ENCODE measurements at regions not wholly inside any gene's neighbourhood (a gene's known extent, or its start where the extent isn't known, plus 50 kb on each side); places are given as distances from the start of the nearest gene placed in this dataset.

- H3K27ac Mint-ChIP-seq (ENCODE audit: low read depth, unreplicated experiment): no peak overlapping the region
- H3K4me3 Mint-ChIP-seq (ENCODE audit: unreplicated experiment): no peak overlapping the region
These were observed 392.9 kb upstream of the SALL1 start for GRCh38 chr16:51543971-51544370.

GRCh38 chr16:51542981-51543815, 392.1 kb upstream of the SALL1 start:
- no peaks in the 10 kb centered on the region for H3K36me3 Mint-ChIP-seq (ENCODE audit: insufficient read depth, unreplicated experiment)
- BruUV-seq (replicated peaks): no TSS peak
- POLR2A ChIA-PET: interaction anchor here (1.0 to 1.1 kb wide), 2 partner anchors 10 to 13 kb away, joined by 3 read pairs; no protein-coding TSS in a partner anchor
- CTCF ChIA-PET: interaction anchor here (0.5 to 0.6 kb wide), 2 partner anchors 168 to 388 kb away, joined by 3 to 4 read pairs; no protein-coding TSS in a partner anchor
- no peaks in the 10 kb centered on the region for H3K9me3 Mint-ChIP-seq (ENCODE audit: unreplicated experiment)
- TF ChIP-seq, protein P1, sequence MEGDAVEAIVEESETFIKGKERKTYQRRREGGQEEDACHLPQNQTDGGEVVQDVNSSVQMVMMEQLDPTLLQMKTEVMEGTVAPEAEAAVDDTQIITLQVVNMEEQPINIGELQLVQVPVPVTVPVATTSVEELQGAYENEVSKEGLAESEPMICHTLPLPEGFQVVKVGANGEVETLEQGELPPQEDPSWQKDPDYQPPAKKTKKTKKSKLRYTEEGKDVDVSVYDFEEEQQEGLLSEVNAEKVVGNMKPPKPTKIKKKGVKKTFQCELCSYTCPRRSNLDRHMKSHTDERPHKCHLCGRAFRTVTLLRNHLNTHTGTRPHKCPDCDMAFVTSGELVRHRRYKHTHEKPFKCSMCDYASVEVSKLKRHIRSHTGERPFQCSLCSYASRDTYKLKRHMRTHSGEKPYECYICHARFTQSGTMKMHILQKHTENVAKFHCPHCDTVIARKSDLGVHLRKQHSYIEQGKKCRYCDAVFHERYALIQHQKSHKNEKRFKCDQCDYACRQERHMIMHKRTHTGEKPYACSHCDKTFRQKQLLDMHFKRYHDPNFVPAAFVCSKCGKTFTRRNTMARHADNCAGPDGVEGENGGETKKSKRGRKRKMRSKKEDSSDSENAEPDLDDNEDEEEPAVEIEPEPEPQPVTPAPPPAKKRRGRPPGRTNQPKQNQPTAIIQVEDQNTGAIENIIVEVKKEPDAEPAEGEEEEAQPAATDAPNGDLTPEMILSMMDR (IDR thresholded peaks at IDR 0.05; ENCODE audit: unreplicated experiment): no peak
- no peak for DNase-seq (ENCODE audit: unreplicated experiment)
- H3K27ac Mint-ChIP-seq (ENCODE audit: low read depth, unreplicated experiment): no peak overlapping the region
- intact Hi-C loops (cut with micrococcal nuclease): no loop called here
- no peaks in the 10 kb centered on the region for H3K27me3 Mint-ChIP-seq (ENCODE audit: insufficient read depth, unreplicated experiment)
- H3K4me3 Mint-ChIP-seq (ENCODE audit: unreplicated experiment): no peak overlapping the region
- H3K4me1 Mint-ChIP-seq (ENCODE audit: insufficient read depth, unreplicated experiment): peaks cover 26% of the 10 kb centered on the region

More at GRCh38 chr16:51543971-51544370, 392.9 kb upstream of the SALL1 start:
- Mint-ChIP-seq H3K27me3 (ENCODE audit: insufficient read depth, unreplicated experiment) (no peaks in the 10 kb centered on the region), H3K36me3 (ENCODE audit: insufficient read depth, unreplicated experiment) (no peaks in the 10 kb centered on the region), H3K4me1 (ENCODE audit: insufficient read depth, unreplicated experiment) (peaks cover 22% of the 10 kb centered on the region), H3K9me3 (ENCODE audit: unreplicated experiment) (peaks cover 1% of the 10 kb centered on the region)
- ChIA-PET CTCF (interaction anchor here (0.5 to 1.1 kb wide), 3 partner anchors 12 to 737 kb away, joined by 4 to 5 read pairs (median 5); no protein-coding TSS in a partner anchor), POLR2A (interaction anchor here (0.7 kb wide), 1 partner anchor 385 kb away, joined by 3 read pairs; no protein-coding TSS in a partner anchor)
- TF ChIP-seq, protein P1 (IDR thresholded peaks at IDR 0.05; ENCODE audit: unreplicated experiment): no peak
- intact Hi-C loops (cut with micrococcal nuclease): no loop called here
- no peak for DNase-seq (ENCODE audit: unreplicated experiment)
- BruUV-seq (replicated peaks): no TSS peak

DNA sequence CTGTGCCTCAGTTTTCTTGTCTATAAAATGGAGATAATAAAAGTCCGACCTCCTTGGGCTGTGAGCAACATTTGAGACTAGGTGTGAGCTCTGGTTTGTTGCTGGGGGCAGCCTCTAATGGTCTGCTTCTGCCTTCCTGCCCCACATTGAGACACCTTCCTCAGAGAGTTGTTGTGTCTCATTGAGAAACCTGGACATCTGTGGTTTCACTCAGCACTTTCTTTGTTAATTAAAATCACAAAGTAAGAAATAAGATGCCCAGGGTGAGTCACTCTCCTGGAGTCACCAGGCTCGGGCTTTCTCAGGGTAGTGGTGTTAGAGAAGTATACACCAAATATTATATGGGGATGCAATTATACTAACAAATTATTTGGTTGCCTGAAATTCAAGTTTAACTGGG, 389.2 kb upstream of the SALL1 start:
- H3K9me3 Mint-ChIP-seq (ENCODE audit: unreplicated experiment): no peaks in the 10 kb centered on the region
- TF ChIP-seq, protein P1 (IDR thresholded peaks at IDR 0.05; ENCODE audit: unreplicated experiment): no peak
- intact Hi-C loops (cut with micrococcal nuclease): no loop called here
- H3K27me3 Mint-ChIP-seq (ENCODE audit: insufficient read depth, unreplicated experiment): no peaks in the 10 kb centered on the region
- peaks cover 26% of the 10 kb centered on the region for H3K4me1 Mint-ChIP-seq (ENCODE audit: insufficient read depth, unreplicated experiment)
- peak; percentile 77 for DNase-seq (ENCODE audit: unreplicated experiment)
- H3K27ac Mint-ChIP-seq (ENCODE audit: low read depth, unreplicated experiment): peak overlapping the region; percentile 87
- no peaks in the 10 kb centered on the region for H3K36me3 Mint-ChIP-seq (ENCODE audit: insufficient read depth, unreplicated experiment)
- ChIA-PET POLR2A (no interaction called here), CTCF (interaction anchor here (0.6 kb wide), 1 partner anchor 1268 kb away, joined by 4 read pairs; no protein-coding TSS in a partner anchor)
- BruUV-seq (replicated peaks): no TSS peak
- no peak overlapping the region for H3K4me3 Mint-ChIP-seq (ENCODE audit: unreplicated experiment)
